H9 (cell line): ENCODE measurements at regions not wholly inside any gene's neighbourhood (a gene's known extent, or its start where the extent isn't known, plus 50 kb on each side); places are given as distances from the start of the nearest gene placed in this dataset.

ENCODE experiments used
- DNase-seq: peaks from one replicate; pipeline ENCODE4 v3.0.0-alpha.2; 2017
- H2AFZ ChIP-seq: one replicate; pipeline ENCODE4 v1.6.1; 2013; ENCODE audit warnings: mild to moderate bottlenecking, low read length, control low read depth, moderate library complexity
- H2AK5ac ChIP-seq: 2 replicates; pipeline ENCODE4 v1.6.1; 2013; ENCODE audit warnings: low read length, control low read depth, mixed read lengths; ENCODE audit not compliant: insufficient read length
- H2BK120ac ChIP-seq: one replicate; pipeline ENCODE4 v1.6.1; 2013; ENCODE audit warnings: low read depth, mild to moderate bottlenecking, low read length, control low read depth, inconsistent platforms; ENCODE audit not compliant: poor library complexity, severe bottlenecking
- H2BK12ac ChIP-seq: 2 replicates; pipeline ENCODE4 v1.6.1; 2013; ENCODE audit warnings: low read length, control low read depth, mixed read lengths, low read depth; ENCODE audit not compliant: insufficient read length
- H2BK15ac ChIP-seq: 2 replicates; pipeline ENCODE4 v1.6.1; 2013; ENCODE audit warnings: low read depth, low read length, control low read depth
- H2BK20ac ChIP-seq: one replicate; pipeline ENCODE4 v1.6.1; 2013; ENCODE audit warnings: low read depth, mild to moderate bottlenecking, low read length, control low read depth, inconsistent platforms; ENCODE audit not compliant: poor library complexity, severe bottlenecking
- H2BK5ac ChIP-seq: 2 replicates; pipeline ENCODE4 v1.6.1; 2013; ENCODE audit warnings: low read length, control low read depth, mixed read lengths; ENCODE audit not compliant: insufficient read length
- H3K14ac ChIP-seq: 2 replicates; pipeline ENCODE4 v1.6.1; 2013; ENCODE audit warnings: low read length, control low read depth; ENCODE audit not compliant: insufficient read depth
- H3K18ac ChIP-seq: 2 replicates; pipeline ENCODE4 v1.6.1; 2013; ENCODE audit warnings: low read depth, mild to moderate bottlenecking, mixed read lengths, low read length, control low read depth; ENCODE audit not compliant: insufficient read length
- H3K23ac ChIP-seq: 2 replicates; pipeline ENCODE4 v1.6.1; 2013; ENCODE audit warnings: low read length, control low read depth, mixed read lengths, low read depth; ENCODE audit not compliant: insufficient read length
- H3K23me2 ChIP-seq: 2 replicates; pipeline ENCODE4 v1.6.1; 2013; ENCODE audit warnings: low read depth, mild to moderate bottlenecking, mixed read lengths, low read length, control low read depth; ENCODE audit not compliant: insufficient read length, poor library complexity, severe bottlenecking
- H3K27ac ChIP-seq: 2 replicates; pipeline ENCODE4 v1.5.1; 2013; ENCODE audit warnings: low read length, control low read depth, mixed read lengths, low read depth; ENCODE audit not compliant: insufficient read length
- H3K27me3 ChIP-seq: 2 replicates; pipeline ENCODE4 v1.6.1; 2013; ENCODE audit warnings: low read length, control low read depth, inconsistent platforms; ENCODE audit not compliant: insufficient read depth
- H3K4ac ChIP-seq: 2 replicates; pipeline ENCODE4 v1.6.1; 2013; ENCODE audit warnings: low read depth, mild to moderate bottlenecking, control low read depth, inconsistent platforms, low read length, moderate library complexity
- H3K4me1 ChIP-seq: 2 replicates; pipeline ENCODE4 v1.6.1; 2013; ENCODE audit warnings: low read length, control low read depth, inconsistent platforms; ENCODE audit not compliant: insufficient read depth
- H3K4me2 ChIP-seq: 2 replicates; pipeline ENCODE4 v1.6.1; 2013; ENCODE audit warnings: low read length, control low read depth, mixed read lengths; ENCODE audit not compliant: insufficient read length, insufficient read depth
- H3K56ac ChIP-seq: 2 replicates; pipeline ENCODE4 v1.6.1; 2013; ENCODE audit warnings: low read depth, mild to moderate bottlenecking, mixed read lengths, low read length, control low read depth; ENCODE audit not compliant: insufficient read length
- H3K79me1 ChIP-seq: 2 replicates; pipeline ENCODE4 v1.6.1; 2013; ENCODE audit warnings: low read depth, mild to moderate bottlenecking, moderate library complexity, low read length, control low read depth, inconsistent platforms; ENCODE audit not compliant: insufficient read depth, poor library complexity, severe bottlenecking
- H3K79me2 ChIP-seq: 2 replicates; pipeline ENCODE4 v1.6.1; 2013; ENCODE audit warnings: low read length, control low read depth, inconsistent platforms; ENCODE audit not compliant: insufficient read depth
- H3K9ac ChIP-seq: 2 replicates; pipeline ENCODE4 v1.6.1; 2013; ENCODE audit warnings: low read length, control low read depth, mixed read lengths; ENCODE audit not compliant: insufficient read length; ENCODE audit errors: extremely low read depth
- H3K9me3 ChIP-seq: one replicate; pipeline ENCODE4 v1.6.1; 2013; ENCODE audit warnings: low read depth, low read length, inconsistent platforms; ENCODE audit not compliant: control insufficient read depth
- H3T11ph ChIP-seq: one replicate; pipeline ENCODE4 v1.6.1; 2013; ENCODE audit warnings: mild to moderate bottlenecking, low read length, control low read depth, inconsistent platforms
- H4K20me1 ChIP-seq: one replicate; pipeline ENCODE4 v1.6.1; 2013; ENCODE audit not compliant: control insufficient read depth, insufficient read length, insufficient read depth
- H4K5ac ChIP-seq: 2 replicates; pipeline ENCODE4 v1.6.1; 2013; ENCODE audit warnings: low read depth, mild to moderate bottlenecking, mixed read lengths, low read length, control low read depth; ENCODE audit not compliant: insufficient read length
- H4K8ac ChIP-seq: replicated peaks from 2 replicates; pipeline ENCODE4 v1.6.1; 2013; ENCODE audit warnings: low read length, control low read depth, mixed read lengths, low read depth; ENCODE audit not compliant: insufficient read length
- H4K91ac ChIP-seq: 2 replicates; pipeline ENCODE4 v1.6.1; 2013; ENCODE audit warnings: low read depth, mild to moderate bottlenecking, moderate library complexity, mixed read lengths, low read length, control low read depth; ENCODE audit not compliant: insufficient read length
- H3K27ac Mint-ChIP-seq, 3 experiments: 2 replicates in 2 of 3; 3 replicates in 1 of 3; pipeline ENCODE4 v1.8.0; 2020 to 2021; ENCODE audit warnings: mixed read lengths in 3 of 3, mild to moderate bottlenecking in 1 of 3, moderate library complexity in 1 of 3
- H3K27me3 Mint-ChIP-seq: 2 replicates; pipeline ENCODE4 v1.8.0; 2021; ENCODE audit warnings: low read depth, mild to moderate bottlenecking, moderate library complexity, mixed read lengths
- H3K36me3 Mint-ChIP-seq, 3 experiments: 2 replicates in 2 of 3; 3 replicates in 1 of 3; pipeline ENCODE4 v1.8.0; 2020 to 2021; ENCODE audit warnings: low read depth in 3 of 3, mixed read lengths in 3 of 3; ENCODE audit not compliant: insufficient read depth in 1 of 3
- H3K4me1 Mint-ChIP-seq, 2 experiments: 2 replicates each; pipeline ENCODE4 v1.8.0; 2020; ENCODE audit warnings: mixed read lengths in 2 of 2
- H3K4me3 Mint-ChIP-seq, 2 experiments: 2 replicates in 1 of 2; 3 replicates in 1 of 2; pipeline ENCODE4 v1.8.0; 2020 to 2021; ENCODE audit warnings: mild to moderate bottlenecking in 2 of 2, mixed read lengths in 2 of 2, moderate library complexity in 1 of 2
- H3K9me3 Mint-ChIP-seq, 2 experiments: 2 replicates in 1 of 2; 3 replicates in 1 of 2; pipeline ENCODE4 v1.8.0; 2020; ENCODE audit warnings: mild to moderate bottlenecking in 2 of 2, mixed read lengths in 2 of 2, moderate library complexity in 1 of 2
- CTCF ChIP-seq: fragments of 200-600 bp; sonication (generic); conservative IDR thresholded peaks from 3 replicates; pipeline ENCODE4 v1.8.0; 2021; ENCODE audit warnings: antibody characterized with exemption, mild to moderate bottlenecking
- WGBS: extraction: QIAGEN DNeasy Blood & Tissue Kit; methylation state at CpG from one replicate; pipeline ENCODE4 v1.1.7; 2013; ENCODE audit warnings: missing lambda C conversion rate, low lambda C conversion rate, mixed read lengths; ENCODE audit not compliant: insufficient read length; ENCODE audit errors: extremely low coverage; 5-methylcytosine and 5-hydroxymethylcytosine counted together

GRCh38 chr16:73547552-73548403, 499.9 kb upstream of the ZFHX3 start:
- H3K23me2 ChIP-seq, result no peaks in the 10 kb centered on the region
- H2BK15ac ChIP-seq, result no peak overlapping the region
- no peak overlapping the region for H3K9ac ChIP-seq
- H3T11ph ChIP-seq, result no peak overlapping the region
- Mint-ChIP-seq H3K9me3 (no peaks in the 10 kb centered on the region), H3K27me3 (no peaks in the 10 kb centered on the region), H3K27ac (no peak overlapping the region), H3K4me3 (no peak overlapping the region), H3K4me1 (peaks cover 45 to 56% of the 10 kb centered on the region in 2 experiments), H3K36me3 (no peaks in the 10 kb centered on the region)
- H4K5ac ChIP-seq, result no peak overlapping the region
- H2BK20ac ChIP-seq, result no peak overlapping the region
- no peak overlapping the region for H3K56ac ChIP-seq
- H2BK12ac ChIP-seq, result no peak overlapping the region
- WGBS, result no CpG with 5 or more reads among the region's 9 CpGs
- H2BK120ac ChIP-seq, result no peak overlapping the region
- no peak for DNase-seq
- H3K4ac ChIP-seq, result no peak overlapping the region
- H3K27ac ChIP-seq, result no peak overlapping the region
- no peak overlapping the region for H2AFZ ChIP-seq
- no peaks in the 10 kb centered on the region for H3K27me3 ChIP-seq
- peaks cover 5% of the 10 kb centered on the region; the same call in 1 of the 2 replicates for H3K4me1 ChIP-seq
- no peak overlapping the region for H4K91ac ChIP-seq
- no peak overlapping the region for H2BK5ac ChIP-seq
- H3K4me2 ChIP-seq, result no peak overlapping the region
- H2AK5ac ChIP-seq, result no peak overlapping the region
- H3K79me2 ChIP-seq, result no peaks in the 10 kb centered on the region
- no peak overlapping the region for H3K14ac ChIP-seq
- TF ChIP-seq CTCF, result no peak
- no peak overlapping the region for H4K8ac ChIP-seq
- no peak overlapping the region for H3K23ac ChIP-seq
- H3K9me3 ChIP-seq, result no peaks in the 10 kb centered on the region
- no peak overlapping the region for H3K18ac ChIP-seq
- no peaks in the 10 kb centered on the region for H3K79me1 ChIP-seq
- no peaks in the 10 kb centered on the region for H4K20me1 ChIP-seq
